ENCODE measurements at regions not wholly inside any gene's neighbourhood (a gene's known extent, or its start where the extent isn't known, plus 50 kb on each side); places are given as distances from the start of the nearest gene placed in this dataset.
A peak's percentile ranks its signal among the peaks of the same experiment; 100 is the strongest.

DNA sequence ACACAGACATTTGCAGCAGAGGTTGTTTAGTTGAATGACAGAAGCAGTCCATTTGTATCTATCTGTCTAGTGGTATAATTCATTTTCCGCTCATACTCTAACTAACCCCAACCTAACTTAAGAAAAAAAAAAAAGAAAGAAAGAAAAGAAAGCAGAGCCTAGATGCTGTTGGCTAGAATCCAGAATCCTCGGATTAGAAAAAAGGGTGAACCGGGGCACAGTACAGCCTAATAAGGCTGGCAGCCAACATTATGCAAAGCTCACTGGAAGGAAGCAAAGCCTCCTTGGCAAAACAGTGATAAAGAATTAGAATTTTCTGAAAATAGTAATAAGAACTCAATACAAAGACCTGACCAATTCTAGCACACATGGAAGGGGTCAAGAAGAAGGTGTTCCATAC, 640.8 kb downstream of the TUSC7 start:
- no peak for DNase-seq
- Histone ChIP-seq H3K9me3 (no peaks in the 10 kb centered on the region), H3K4me3 (no peak overlapping the region), H3K36me3 (no peaks in the 10 kb centered on the region), H3K27me3 (no peaks in the 10 kb centered on the region)

DNA sequence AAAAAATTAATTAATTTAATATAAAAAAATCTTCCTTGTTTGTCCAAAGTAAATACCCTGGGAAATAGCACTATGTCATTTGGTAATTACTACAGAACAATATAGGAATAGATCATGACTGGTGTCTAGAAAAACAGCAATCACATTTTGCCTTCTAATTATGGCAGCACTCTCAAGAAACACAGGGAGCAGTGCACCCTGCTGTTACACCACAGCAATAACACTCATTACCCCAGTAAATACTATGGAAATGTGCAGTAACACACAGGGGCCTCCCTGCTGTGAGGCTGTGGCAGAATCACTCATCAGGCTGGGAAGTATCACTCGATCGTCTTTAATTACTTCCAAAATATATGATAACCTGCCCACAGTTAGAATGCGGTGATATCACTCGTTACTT, 646.0 kb downstream of the TUSC7 start:
- Histone ChIP-seq H3K27me3 (no peaks in the 10 kb centered on the region), H3K4me3 (no peak overlapping the region), H3K36me3 (no peaks in the 10 kb centered on the region), H3K9me3 (no peaks in the 10 kb centered on the region; the same call in 1 of the 2 replicates)
- DNase-seq, result peak; percentile 4

DNA sequence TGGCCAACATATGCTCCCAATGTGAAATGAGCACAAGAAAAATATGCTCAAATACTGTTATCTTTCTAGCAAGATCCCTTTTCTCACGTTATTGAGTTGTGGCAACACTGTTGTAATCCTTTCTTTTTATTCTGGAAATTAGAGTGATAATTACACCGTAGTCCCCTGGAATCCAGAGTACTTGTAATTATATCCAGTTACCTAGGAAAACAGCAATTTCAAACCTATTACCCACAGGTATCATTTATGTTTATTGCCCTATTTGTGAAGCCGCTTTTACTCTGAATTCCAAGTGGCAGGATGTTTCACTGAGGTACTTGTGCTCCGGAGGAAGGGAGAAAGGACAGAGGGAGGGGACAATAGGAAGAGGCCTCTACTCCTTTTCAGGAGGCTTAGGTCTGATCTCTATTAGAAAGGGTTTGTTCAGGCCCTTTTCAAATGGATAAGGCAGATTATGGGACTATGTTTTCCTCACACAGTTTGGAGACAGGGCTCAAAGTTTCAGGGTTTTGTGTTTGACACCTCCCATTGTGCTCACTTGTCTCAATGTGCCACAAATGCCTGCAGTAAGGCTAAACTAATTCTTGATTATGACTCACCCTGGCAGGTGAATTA, 646.6 kb downstream of the TUSC7 start:
- no peaks in the 10 kb centered on the region for H3K36me3 ChIP-seq
- H3K9me3 ChIP-seq, result no peaks in the 10 kb centered on the region; the same call in 1 of the 2 replicates
- H3K4me3 ChIP-seq, result no peak overlapping the region
- no peak for DNase-seq
- no peaks in the 10 kb centered on the region for H3K27me3 ChIP-seq

DNA sequence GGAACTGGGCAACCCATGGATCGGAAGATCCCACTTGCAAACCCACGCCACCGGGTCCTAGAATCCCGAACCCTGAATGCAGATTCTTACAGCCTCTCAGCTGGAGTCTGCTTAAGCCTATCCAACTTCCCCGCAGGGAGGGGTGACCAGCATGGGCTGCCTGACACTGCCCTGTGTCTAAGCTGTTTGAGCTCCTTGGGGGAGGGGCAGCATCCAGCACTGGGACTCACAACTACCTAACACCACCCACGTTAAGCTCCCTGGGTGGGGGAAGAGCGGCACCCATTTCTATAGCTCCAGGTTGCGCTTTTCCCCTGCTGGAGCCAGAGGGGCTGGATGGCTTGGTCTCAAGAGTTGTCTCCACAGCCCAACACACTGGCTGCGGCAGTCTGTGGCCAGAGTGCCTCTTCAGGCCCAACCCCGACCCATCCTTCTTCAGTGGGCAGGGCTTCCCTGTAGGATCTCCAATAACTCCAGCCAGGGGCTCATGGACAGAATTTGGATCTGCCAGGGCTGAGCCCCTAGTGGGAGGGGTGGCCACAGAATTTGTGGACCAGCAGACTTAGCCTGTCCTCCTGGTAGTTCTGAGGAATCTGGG, 649.2 kb downstream of the TUSC7 start:
- Histone ChIP-seq H3K4me3 (no peak overlapping the region), H3K36me3 (no peaks in the 10 kb centered on the region), H3K9me3 (no peaks in the 10 kb centered on the region; the same call in none of the 2 replicates), H3K27me3 (no peaks in the 10 kb centered on the region)
- no peak for DNase-seq

DNA sequence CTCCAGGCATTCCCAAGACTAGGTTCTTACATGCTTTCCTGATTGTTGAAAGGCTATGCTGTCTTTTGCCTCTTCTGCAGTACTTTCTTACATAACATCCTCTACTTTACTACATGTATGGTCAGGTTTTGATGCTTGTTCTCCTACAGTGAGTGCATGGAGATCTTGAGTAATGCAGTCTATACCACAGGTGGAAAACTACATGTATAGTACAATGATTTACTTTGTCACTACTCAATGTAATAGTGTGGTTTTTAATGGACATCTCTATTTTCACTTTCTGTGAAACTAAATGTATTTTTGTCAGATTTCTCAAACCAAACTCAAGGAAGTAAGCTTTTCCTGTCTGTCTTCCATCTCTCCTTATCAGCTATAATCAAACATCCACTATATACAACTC, 657.0 kb downstream of the TUSC7 start:
- Histone ChIP-seq H3K27me3 (no peaks in the 10 kb centered on the region), H3K9me3 (no peaks in the 10 kb centered on the region; the same call in 1 of the 2 replicates), H3K4me3 (no peak overlapping the region), H3K36me3 (no peaks in the 10 kb centered on the region)
- DNase-seq, result no peak

DNA sequence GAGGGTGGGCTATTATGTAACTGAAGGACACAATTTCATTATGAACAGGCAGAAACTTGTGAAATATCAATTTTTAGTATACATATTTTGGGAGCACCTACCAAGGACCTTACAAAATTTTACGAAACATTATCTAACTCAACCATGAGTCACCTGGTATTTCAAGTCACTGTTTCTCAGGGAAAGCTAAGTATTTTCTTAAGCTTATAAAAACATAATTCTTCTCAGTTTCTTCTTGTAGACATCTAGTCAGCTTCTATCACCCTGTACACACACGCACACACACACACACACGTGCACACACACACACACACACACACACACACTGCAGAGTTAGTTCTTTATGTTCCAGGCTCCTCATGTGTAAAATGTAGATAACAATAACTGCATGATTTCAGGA, 658.3 kb downstream of the TUSC7 start:
- H3K4me3 ChIP-seq, result no peak overlapping the region
- H3K9me3 ChIP-seq, result no peaks in the 10 kb centered on the region; the same call in 1 of the 2 replicates
- no peaks in the 10 kb centered on the region for H3K36me3 ChIP-seq
- DNase-seq, result no peak
- no peaks in the 10 kb centered on the region for H3K27me3 ChIP-seq

DNA sequence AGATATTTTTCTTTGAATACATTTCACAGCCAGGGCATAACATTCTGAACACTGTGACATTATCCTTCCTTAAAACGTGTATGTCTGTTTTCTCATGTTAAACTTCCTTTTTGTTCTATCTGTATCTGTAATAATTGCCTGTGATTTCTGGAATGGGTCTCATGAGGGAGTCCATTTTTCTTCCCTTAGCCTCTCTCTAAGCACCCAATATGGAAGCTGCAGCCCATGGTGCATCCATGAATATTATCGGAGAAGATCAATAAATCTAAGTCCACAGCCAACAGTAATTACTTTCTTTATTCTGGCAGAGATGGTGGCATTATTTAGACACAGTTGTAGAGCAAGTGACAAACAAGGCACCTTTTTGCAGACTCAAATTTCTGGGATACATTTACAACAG, 671.1 kb downstream of the TUSC7 start:
- Histone ChIP-seq H3K4me3 (no peak overlapping the region), H3K27me3 (no peaks in the 10 kb centered on the region)
- no peak for DNase-seq

DNA sequence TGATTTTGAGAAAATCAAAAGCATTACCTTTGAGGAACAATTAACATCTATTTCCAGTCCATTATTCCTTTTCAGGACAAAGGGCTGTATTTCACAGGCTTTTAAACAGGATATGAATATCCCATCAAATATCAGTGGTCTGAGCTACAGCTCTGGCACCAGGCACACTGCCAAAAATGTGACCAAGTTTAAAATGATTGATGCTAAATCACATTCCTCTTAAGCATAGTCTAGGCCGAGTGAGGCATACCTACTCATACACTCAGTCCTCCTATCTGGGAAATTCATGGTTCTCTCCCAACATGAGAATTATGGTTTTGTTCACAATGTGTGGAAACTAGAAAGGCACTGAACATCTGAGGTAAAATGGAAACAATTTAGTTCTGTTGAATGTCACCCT, 683.5 kb downstream of the TUSC7 start:
- no peaks in the 10 kb centered on the region; the same call in 1 of the 2 replicates for H3K9me3 ChIP-seq
- DNase-seq, result no peak
- H3K27me3 ChIP-seq, result no peaks in the 10 kb centered on the region
- no peaks in the 10 kb centered on the region for H3K36me3 ChIP-seq
- H3K4me3 ChIP-seq, result no peak overlapping the region

More for the DNA sequence above, 671.1 kb downstream of the TUSC7 start:
- Histone ChIP-seq H3K9me3 (0 out of 2 replicates have a peak, but pooled peaks cover 4% of the 10 kb centered on the region), H3K36me3 (no peaks in the 10 kb centered on the region)

DNA sequence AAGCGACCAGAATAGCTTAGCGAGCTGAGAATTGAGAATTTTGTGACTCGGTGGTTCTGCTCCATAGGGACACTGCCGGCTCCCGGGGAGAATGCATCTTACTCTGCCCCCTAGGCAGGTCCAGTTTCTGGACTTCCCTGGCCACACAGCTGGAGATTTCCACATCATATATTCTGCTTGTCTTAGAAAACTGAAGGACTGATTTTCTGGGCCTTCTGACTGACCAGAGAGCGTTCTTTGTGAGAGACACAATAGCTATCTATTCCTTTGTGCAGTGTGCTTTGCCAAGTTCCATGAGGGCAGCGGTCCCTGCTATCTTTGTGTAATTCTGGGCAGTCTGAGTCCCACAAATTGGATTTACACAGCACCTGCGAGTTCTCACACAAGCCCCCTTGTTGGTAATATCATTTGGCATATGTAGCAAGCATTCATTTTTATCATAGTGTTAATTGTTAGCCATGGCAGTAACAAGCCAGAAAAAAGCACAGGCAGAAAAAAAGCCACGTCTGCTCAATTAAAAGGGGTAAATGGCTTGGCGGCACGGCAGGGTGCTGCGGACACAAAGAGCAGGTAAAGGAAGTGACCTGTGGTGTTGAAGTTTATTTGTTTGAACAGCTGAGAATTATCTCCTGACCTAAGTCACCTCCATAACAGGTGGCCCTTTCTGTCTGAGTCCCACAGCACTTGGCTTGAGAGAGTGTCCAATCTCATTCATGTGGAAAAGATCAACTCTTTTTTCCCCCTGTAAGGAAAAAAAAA, 688.7 kb downstream of the TUSC7 start:
- H3K27me3 ChIP-seq, result no peaks in the 10 kb centered on the region
- H3K4me3 ChIP-seq, result no peak overlapping the region
- DNase-seq, result no peak
- H3K9me3 ChIP-seq, result no peaks in the 10 kb centered on the region
- no peaks in the 10 kb centered on the region for H3K36me3 ChIP-seq

DNA sequence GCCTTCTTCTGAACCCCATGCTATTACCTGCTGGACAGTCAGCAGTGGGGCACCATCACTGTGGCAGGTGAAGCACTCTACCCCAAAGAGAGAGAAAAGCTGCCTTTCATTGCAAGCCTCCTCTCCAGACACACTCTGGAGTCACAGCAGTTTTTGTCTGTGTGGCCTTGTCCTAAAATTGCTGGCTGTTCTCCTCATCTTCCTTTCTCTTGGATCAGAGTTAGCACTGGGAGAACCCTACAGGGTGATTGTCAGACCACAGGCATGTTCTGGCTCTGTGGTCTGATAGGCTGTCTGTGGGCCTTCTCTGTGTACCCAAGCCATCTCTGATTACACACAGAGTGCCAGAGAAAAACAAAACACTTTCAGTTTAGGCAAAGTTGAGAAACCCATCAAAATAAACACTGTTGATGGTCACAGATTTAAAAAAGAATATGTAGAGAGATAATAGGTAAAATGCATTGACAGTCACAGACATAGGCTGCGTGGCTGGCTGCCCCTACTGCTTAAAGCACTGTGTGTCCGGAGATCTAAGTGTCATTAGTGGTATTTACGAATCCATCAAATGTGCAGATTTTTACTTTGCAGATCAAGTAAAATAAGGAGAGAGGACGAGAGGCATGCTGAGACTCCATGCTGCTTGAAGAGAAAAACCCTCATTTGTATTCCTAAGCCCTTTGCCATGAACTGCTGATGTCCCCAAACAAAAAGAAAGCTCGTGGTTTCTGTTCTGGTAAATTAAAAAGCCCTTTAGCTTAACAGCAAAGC, 689.9 kb downstream of the TUSC7 start:
- DNase-seq, result peak; percentile 43
- H3K27me3 ChIP-seq, result no peaks in the 10 kb centered on the region
- no peaks in the 10 kb centered on the region for H3K36me3 ChIP-seq
- H3K9me3 ChIP-seq, result no peaks in the 10 kb centered on the region
- peak overlapping the region; percentile 6; the same call in 1 of the 2 replicates for H3K4me3 ChIP-seq

DNA sequence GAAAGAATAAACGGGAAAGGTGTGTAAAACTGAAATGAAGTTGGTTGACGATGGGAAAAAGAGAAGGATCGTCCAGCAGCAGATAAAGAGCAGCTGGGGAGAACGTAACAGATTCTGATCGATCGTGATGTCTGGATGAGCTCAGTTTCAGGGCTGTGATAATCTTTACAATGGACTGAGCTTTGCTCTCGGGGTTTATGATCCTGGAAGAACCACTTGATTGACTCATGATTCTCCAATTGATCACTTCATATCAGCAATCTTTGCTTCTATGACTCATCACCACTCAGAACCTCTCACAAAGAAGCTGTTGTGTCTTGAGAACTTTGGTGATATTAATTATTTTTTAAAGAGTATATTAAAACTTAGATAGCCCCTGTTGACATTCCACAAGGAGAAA, 690.7 kb downstream of the TUSC7 start:
- DNase-seq, result no peak

DNA sequence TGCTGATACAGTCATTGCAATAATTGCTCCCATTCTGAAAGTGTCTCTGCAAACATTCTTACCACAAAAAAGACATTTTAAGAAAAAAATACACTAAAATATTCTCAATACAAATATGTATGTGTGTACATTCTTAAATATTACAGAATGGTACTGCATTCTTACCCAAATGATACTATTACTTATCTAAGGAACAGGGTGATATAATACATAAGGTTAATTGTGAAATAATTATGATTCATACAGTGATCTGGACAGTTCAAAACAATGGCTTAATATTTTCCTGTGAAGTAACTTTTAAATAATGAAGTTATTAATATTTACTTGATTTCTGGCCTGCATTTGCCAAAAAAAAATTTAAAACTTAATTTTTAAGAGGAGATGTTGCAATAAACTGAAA, 694.6 kb downstream of the TUSC7 start:
- H3K4me3 ChIP-seq, result no peak overlapping the region
- no peaks in the 10 kb centered on the region for H3K9me3 ChIP-seq
- no peak for DNase-seq
- no peaks in the 10 kb centered on the region for H3K36me3 ChIP-seq
- H3K27me3 ChIP-seq, result no peaks in the 10 kb centered on the region

More for the DNA sequence above, 690.7 kb downstream of the TUSC7 start:
- H3K27me3 ChIP-seq, result no peaks in the 10 kb centered on the region
- no peaks in the 10 kb centered on the region for H3K36me3 ChIP-seq
- H3K9me3 ChIP-seq, result no peaks in the 10 kb centered on the region
- no peak overlapping the region for H3K4me3 ChIP-seq

DNA sequence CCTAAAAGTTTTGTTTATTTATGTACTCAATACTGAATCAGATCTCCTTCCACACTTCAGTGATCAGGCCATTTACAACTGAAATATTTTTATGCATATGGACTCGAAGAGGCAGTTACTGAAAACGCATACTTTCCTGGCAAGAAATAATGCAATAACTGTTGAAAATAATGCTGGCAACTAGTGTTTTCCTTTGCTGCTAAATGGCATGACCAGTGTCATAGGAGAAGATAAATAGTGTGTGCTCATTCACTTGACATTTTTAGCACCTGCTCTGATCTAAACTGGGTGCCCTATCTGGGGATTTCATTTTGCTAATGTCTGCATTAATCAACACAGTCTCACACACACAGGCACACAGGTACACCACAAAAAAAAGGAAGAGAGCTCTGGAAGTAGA, 695.2 kb downstream of the TUSC7 start:
- DNase-seq, result no peak
- no peak overlapping the region for H3K4me3 ChIP-seq
- H3K27me3 ChIP-seq, result no peaks in the 10 kb centered on the region
- no peaks in the 10 kb centered on the region for H3K36me3 ChIP-seq
- H3K9me3 ChIP-seq, result no peaks in the 10 kb centered on the region

DNA sequence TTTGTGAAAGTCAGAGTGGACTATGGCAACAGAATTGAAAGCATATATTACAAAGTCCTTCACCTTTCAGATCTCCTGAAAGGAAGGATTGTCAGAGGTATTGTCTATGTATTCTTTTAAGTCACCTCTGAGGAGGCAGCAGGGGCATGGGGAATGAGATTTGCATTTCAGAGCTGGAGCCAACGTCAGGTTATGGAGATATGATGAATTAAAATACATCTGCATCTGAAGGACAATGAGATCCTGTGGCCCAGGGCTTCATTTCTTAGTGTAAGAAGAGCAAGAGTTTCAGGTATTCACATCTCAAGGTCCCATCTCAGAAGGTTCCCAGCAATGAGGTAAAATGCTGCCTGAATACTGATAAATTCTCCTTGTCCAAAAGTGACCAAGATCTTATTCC, 695.8 kb downstream of the TUSC7 start:
- no peak overlapping the region for H3K4me3 ChIP-seq
- DNase-seq, result no peak
- H3K36me3 ChIP-seq, result no peaks in the 10 kb centered on the region
- no peaks in the 10 kb centered on the region for H3K9me3 ChIP-seq
- no peaks in the 10 kb centered on the region for H3K27me3 ChIP-seq

DNA sequence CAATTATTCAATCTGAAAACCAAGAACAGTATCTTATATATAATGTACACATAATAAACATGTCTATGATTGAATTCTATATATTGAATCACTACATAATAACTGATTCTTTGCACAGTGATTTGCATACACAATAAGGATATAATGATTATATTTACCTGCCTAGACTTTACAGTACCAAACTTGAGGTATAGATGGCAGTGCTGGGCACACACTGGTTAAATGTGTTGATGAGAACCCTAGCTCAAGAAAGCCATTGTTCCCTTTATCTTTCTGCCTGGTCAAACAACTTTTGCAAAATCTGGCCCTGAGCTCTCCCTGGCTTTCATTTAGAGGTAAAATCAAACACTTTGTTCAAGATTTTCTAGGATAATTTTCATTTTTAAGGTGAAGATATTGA, 697.7 kb downstream of the TUSC7 start:
- H3K36me3 ChIP-seq, result no peaks in the 10 kb centered on the region
- no peaks in the 10 kb centered on the region for H3K9me3 ChIP-seq
- no peak overlapping the region for H3K4me3 ChIP-seq
- H3K27me3 ChIP-seq, result no peaks in the 10 kb centered on the region
- DNase-seq, result no peak

DNA sequence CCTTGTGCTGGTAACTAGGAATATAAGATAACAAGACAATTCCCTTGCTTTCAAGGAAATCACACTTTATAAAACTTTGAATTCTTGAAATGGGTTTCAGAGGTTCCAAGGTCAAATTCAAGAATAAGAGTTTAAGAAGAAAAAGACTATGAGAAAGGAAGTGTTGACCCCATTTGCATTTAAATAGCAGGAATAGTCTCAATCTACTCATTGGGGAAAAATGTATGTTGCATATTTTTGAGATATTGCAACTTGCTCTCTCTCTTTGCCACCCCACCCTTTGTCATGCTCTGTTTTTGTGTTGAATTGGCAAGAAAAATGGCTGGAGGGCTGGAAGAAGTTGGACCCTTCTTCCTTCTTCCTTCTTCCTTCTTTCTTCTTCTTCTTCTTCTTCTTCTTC, 699.2 kb downstream of the TUSC7 start:
- Histone ChIP-seq H3K4me3 (no peak overlapping the region), H3K27me3 (no peaks in the 10 kb centered on the region), H3K9me3 (no peaks in the 10 kb centered on the region), H3K36me3 (no peaks in the 10 kb centered on the region)
- no peak for DNase-seq

DNA sequence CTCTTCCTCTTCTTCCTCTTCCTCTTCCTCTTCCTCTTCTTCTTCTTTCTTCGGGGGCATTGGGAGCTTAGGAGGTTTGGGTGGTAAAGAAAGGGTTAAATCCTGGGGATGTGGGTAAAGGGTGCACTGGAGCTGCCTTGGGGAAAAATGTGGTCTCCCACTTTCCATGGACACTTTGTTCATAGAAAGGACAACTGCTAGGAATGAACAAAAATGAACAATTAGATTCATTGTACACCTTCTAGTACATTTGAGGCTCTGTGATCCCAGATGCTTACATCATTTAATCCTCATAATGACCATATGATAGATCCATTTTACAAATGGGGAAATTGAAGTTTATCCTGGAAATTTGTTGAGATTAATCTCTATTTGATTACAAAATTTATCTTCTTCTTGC, 699.7 kb downstream of the TUSC7 start:
- no peak for DNase-seq
- Histone ChIP-seq H3K4me3 (no peak overlapping the region), H3K36me3 (no peaks in the 10 kb centered on the region), H3K27me3 (no peaks in the 10 kb centered on the region), H3K9me3 (no peaks in the 10 kb centered on the region)

Measured in MG63 (cell line).